NCI-H146 treated with DMSO at 0.1 percent for 48 hours (cell line): ENCODE measurements at regions not wholly inside any gene's neighbourhood (a gene's known extent, or its start where the extent isn't known, plus 50 kb on each side); places are given as distances from the start of the nearest gene placed in this dataset.

ENCODE experiments used
- DNase-seq: peaks from one replicate; lab custom pipeline; 2025; ENCODE audit not compliant: unreplicated experiment; lab: John Stamatoyannopoulos, UW

- no peak for DNase-seq
Observed at GRCh38 chr3:170753421-170754310, 116.3 kb downstream of the RPL22L1 start.

- no peak for DNase-seq
Observed at GRCh38 chr3:170752571-170753155, 117.3 kb downstream of the RPL22L1 start.

DNA sequence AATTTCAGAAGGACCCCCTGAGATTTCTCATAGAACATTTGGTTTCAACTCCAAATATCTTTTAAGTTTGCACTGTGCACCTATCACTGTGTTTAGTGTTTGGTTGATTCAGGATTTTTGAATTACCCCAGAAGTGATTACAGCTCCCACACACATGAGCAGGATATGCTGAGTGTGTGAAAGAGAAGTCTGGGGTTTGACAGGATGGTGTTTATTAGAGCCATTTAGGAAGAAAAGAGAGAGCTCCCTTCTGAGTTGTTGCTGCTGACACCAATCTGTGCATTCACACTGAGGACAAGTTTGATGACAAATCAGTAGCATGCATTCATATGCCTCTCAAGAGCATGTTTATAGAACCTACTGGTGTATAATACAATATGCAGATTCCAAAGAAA, 118.1 kb downstream of the RPL22L1 start:
- DNase-seq, result no peak

- no peak for DNase-seq
Observed at GRCh38 chr3:170751083-170751898, 118.7 kb downstream of the RPL22L1 start.

GRCh38 chr3:170750478-170750830, 119.5 kb downstream of the RPL22L1 start:
- DNase-seq, result no peak

- no peak for DNase-seq
Observed at GRCh38 chr3:170749765-170750477, 120.1 kb downstream of the RPL22L1 start.

- DNase-seq, result no peak
Observed at GRCh38 chr3:170749185-170749584, 120.8 kb downstream of the RPL22L1 start.

- DNase-seq, result no peak
Observed at GRCh38 chr3:170746175-170746942, 123.6 kb downstream of the RPL22L1 start.

GRCh38 chr3:170745211-170745718, 124.7 kb downstream of the RPL22L1 start:
- DNase-seq, result no peak

DNA sequence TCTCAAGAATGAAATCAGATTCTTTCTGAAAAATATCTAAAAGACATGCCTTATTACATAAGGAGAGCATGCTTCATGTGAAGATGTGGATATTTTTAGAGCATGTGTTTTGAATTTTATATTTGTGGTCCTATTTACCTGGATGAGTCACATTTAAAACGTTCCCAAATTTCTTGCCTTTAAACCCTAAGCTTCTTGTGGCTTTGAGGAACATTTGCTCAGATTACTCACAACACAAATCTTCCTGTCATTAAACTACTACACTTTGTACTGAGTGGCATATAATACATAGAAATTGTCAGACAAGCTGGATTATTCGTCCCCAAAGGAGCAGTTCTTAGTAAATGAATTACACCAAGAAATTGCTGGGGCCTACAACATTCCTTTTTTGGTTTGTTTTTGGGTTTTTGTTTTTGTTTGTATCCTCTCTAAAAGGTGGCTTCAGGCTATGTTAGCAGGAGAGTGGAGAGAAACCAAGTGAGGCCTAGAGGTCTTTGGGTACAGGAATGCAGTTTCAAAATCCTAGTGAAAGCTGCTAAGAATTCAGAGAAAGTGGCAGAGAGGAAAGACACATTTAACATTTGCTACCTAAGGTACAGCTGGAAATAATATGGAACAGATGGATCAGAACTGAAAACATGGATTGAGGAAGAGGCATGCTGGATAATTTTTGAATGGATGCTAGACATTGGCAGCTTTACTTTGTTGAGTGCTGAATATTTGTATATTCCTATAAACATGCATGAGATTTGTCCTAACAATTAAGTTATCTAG, 128.1 kb downstream of the RPL22L1 start:
- DNase-seq, result no peak

- no peak for DNase-seq
Observed at GRCh38 chr3:170740726-170741591, 129.0 kb downstream of the RPL22L1 start.

DNA sequence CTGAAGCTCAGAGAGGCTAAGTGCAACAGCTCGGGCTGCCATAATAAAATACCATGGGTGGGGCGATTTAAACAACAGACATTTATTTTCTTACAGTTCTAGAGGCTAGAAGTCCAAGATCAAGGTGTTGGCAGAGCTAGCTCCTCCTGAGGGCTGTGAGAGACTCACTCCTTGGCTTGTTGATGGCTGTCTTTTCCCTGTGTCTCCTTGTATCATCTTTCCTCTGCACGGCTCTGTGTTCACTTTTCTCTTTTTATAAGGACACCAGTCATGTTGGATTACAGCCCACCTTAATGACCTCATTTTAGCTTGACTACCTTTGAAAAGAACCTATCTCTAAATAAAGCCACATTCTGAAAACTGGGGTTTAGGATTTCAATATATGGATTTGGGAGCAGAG, 129.7 kb downstream of the RPL22L1 start:
- no peak for DNase-seq

DNA sequence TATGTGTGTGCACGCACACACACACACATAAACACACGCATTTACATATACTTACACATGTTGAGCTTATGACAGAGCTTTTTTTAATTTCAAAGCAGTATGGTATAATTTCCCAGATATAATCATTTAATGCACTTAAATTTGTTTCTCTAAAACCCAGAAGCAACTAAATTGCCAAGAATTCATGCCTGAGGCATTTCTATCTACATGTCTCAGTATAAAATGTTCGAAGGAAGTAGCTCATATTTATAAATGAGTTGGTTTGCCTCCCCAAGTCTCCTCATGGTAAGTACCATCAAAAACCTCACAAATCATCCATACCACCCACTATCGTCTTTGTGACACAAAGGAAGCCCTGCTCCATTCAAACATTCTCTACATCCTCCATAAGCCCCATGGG, 130.6 kb downstream of the RPL22L1 start:
- no peak for DNase-seq

DNA sequence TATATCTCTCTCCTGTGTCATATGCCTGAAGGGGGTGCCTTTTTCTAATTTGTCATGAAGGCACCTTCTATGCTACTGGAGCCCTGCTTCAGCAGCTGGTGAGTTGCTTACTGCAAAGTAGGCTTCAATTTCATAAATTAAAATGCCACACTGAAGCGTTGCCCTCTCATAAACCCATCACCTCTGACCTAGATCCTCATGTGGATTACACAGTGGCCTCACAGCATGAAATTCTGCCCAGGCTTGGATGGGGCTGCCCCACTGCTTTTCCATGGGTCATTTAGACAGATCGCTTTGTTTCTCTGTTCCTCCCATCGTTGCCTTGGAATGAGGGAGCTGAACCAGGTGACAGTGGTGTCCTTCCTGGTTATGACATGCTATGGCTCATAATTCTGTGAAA, 131.2 kb downstream of the RPL22L1 start:
- DNase-seq, result no peak

- no peak for DNase-seq
Observed at GRCh38 chr3:170737498-170738162, 132.4 kb downstream of the RPL22L1 start.

- DNase-seq, result no peak
Observed at GRCh38 chr3:170735821-170736220, 134.2 kb downstream of the RPL22L1 start.

- no peak for DNase-seq
Observed at GRCh38 chr3:170734735-170735065, 135.3 kb downstream of the RPL22L1 start.
